SU-DHL-6 (cell line): ENCODE measurements at regions not wholly inside any gene's neighbourhood (a gene's known extent, or its start where the extent isn't known, plus 50 kb on each side); places are given as distances from the start of the nearest gene placed in this dataset.

ENCODE experiments used
- H2AFZ ChIP-seq: fragments of 200-600 bp; sonication (generic); 2 replicates; pipeline ENCODE4 v1.6.1; 2014; ENCODE audit warnings: low read depth, mild to moderate bottlenecking, moderate library complexity, mixed read lengths, antibody characterized with exemption, low read length; ENCODE audit not compliant: severe bottlenecking
- H3F3A ChIP-seq: fragments of 200-600 bp; shearing (Covaris generic); 2 replicates; pipeline ENCODE4 v1.6.0; 2016; ENCODE audit warnings: antibody characterized with exemption, mild to moderate bottlenecking; ENCODE audit not compliant: insufficient read depth
- H3K27ac ChIP-seq: fragments of 200-600 bp; sonication (generic); 2 replicates; pipeline ENCODE4 v1.5.1; 2016; ENCODE audit warnings: low read depth, mild to moderate bottlenecking, low read length, moderate library complexity, mixed read lengths
- H3K27me3 ChIP-seq: fragments of 200-600 bp; sonication (generic), shearing (Covaris generic); 2 replicates; pipeline ENCODE4 v1.6.0; 2014; ENCODE audit warnings: mild to moderate bottlenecking, low read length
- H3K36me3 ChIP-seq: fragments of 200-600 bp; sonication (generic); 2 replicates; pipeline ENCODE4 v1.6.1; 2014; ENCODE audit warnings: mild to moderate bottlenecking, low read length, mixed read lengths
- H3K4me2 ChIP-seq: fragments of 300-600, 200-600 bp; shearing (Covaris generic), sonication (generic); 2 replicates; pipeline ENCODE4 v1.6.0; 2014; ENCODE audit warnings: low read length, low read depth, mild to moderate bottlenecking; ENCODE audit not compliant: poor library complexity, severe bottlenecking
- H3K4me3 ChIP-seq: fragments of 200-600 bp; sonication (generic); 2 replicates; pipeline ENCODE4 v1.5.1; 2014; ENCODE audit warnings: antibody characterized with exemption, low read length, mild to moderate bottlenecking, mixed read lengths; ENCODE audit not compliant: insufficient read depth, poor library complexity, severe bottlenecking
- H3K79me2 ChIP-seq: fragments of 200-600 bp; sonication (generic); 2 replicates; pipeline ENCODE4 v1.6.1; 2014; ENCODE audit warnings: mild to moderate bottlenecking, low read length, moderate library complexity; ENCODE audit not compliant: insufficient read depth
- H3K9ac ChIP-seq: fragments of 200-600 bp; sonication (generic); 2 replicates; pipeline ENCODE4 v1.7.0; 2014; ENCODE audit warnings: mild to moderate bottlenecking, low read length
- H3K9me2 ChIP-seq: fragments of 200-600 bp; sonication (generic); replicated peaks from 2 replicates; pipeline ENCODE4 v1.6.1; 2014; ENCODE audit warnings: low read length; ENCODE audit not compliant: insufficient read depth
- H3K9me3 ChIP-seq: fragments of 200-600 bp; sonication (generic); 2 replicates; pipeline ENCODE4 v1.6.1; 2014; ENCODE audit warnings: low read length, mixed read lengths; ENCODE audit not compliant: insufficient read depth
- H4K20me1 ChIP-seq: fragments of 200-600 bp; sonication (generic); 2 replicates; pipeline ENCODE4 v1.6.1; 2014; ENCODE audit warnings: low read depth, mild to moderate bottlenecking, antibody characterized with exemption, low read length, moderate library complexity, mixed read lengths
- EZH2phosphoT487 ChIP-seq: fragments of 200-600 bp; sonication (generic), shearing (Covaris generic); conservative IDR thresholded peaks from 2 replicates; pipeline ENCODE4 v1.6.1; 2018; ENCODE audit warnings: mild to moderate bottlenecking, antibody characterized with exemption, low read length, moderate library complexity, mixed read lengths
- TF ChIP-seq, protein P1 (sequence below): fragments of 200-600 bp; sonication (generic); IDR thresholded peaks from one replicate; pipeline ENCODE4 v1.5.1; 2017; ENCODE audit warnings: antibody characterized with exemption, mild to moderate bottlenecking, low read length, moderate library complexity; ENCODE audit not compliant: insufficient read depth, poor library complexity, severe bottlenecking

DNA sequence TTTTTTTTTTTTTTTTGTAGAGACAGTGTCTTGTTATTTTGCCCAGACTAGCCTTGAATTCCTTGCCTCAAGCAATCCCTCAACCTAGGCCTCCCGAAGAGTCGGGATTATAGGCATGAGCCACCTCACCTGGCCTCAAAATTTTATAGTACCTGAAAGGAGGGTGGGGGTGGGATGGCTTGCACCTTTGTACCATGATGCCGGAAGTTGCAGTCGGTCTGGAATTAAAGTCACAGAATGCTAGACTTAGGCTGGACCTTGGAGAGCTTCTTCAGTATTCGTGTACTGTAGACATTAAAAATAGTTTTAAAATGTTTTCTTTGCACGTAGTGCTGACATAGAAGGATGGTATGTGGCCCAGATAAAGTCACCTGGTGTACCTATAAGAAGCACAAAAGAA is 280.9 kb downstream of the STIM2 start:
- Histone ChIP-seq H2AFZ (no peak overlapping the region), H3K9me3 (no peaks in the 10 kb centered on the region), H3K79me2 (no peaks in the 10 kb centered on the region), H3K36me3 (no peaks in the 10 kb centered on the region), H4K20me1 (no peaks in the 10 kb centered on the region), H3K27me3 (no peaks in the 10 kb centered on the region; the same call in 1 of the 2 replicates), H3K27ac (no peak overlapping the region), H3F3A (no peaks in the 10 kb centered on the region), H3K4me3 (no peak overlapping the region), H3K4me2 (no peak overlapping the region), H3K9ac (no peak overlapping the region), H3K9me2 (no peaks in the 10 kb centered on the region)
- TF ChIP-seq, protein P1, sequence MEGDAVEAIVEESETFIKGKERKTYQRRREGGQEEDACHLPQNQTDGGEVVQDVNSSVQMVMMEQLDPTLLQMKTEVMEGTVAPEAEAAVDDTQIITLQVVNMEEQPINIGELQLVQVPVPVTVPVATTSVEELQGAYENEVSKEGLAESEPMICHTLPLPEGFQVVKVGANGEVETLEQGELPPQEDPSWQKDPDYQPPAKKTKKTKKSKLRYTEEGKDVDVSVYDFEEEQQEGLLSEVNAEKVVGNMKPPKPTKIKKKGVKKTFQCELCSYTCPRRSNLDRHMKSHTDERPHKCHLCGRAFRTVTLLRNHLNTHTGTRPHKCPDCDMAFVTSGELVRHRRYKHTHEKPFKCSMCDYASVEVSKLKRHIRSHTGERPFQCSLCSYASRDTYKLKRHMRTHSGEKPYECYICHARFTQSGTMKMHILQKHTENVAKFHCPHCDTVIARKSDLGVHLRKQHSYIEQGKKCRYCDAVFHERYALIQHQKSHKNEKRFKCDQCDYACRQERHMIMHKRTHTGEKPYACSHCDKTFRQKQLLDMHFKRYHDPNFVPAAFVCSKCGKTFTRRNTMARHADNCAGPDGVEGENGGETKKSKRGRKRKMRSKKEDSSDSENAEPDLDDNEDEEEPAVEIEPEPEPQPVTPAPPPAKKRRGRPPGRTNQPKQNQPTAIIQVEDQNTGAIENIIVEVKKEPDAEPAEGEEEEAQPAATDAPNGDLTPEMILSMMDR = no peak
- no peak for TF ChIP-seq EZH2phosphoT487

DNA sequence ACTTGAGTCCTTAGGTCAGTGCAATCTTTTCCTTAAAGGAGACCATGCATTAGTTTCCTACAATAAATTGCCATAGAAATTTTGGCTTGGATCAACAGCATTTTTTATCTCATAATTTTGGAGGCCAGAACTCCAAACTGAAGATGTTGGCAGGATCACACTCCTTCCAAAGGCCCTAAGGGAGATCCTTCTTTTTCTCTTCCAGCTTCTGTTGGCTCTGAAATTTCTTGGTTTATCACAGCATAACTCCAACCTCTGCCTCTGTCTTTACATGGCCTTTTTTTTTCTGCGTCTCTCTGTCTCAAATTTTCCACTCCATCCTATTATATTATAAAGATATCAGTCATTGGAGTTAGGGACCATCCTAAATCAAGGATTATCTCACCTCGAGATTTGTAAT is 282.2 kb downstream of the STIM2 start:
- TF ChIP-seq, protein P1 = no peak
- TF ChIP-seq EZH2phosphoT487 = no peak
- no peak overlapping the region for H2AFZ ChIP-seq
- H3K9ac ChIP-seq = no peak overlapping the region
- H3K36me3 ChIP-seq = no peaks in the 10 kb centered on the region
- no peak overlapping the region for H3K4me2 ChIP-seq
- no peaks in the 10 kb centered on the region for H3K9me3 ChIP-seq
- H3K79me2 ChIP-seq = no peaks in the 10 kb centered on the region
- H4K20me1 ChIP-seq = no peaks in the 10 kb centered on the region
- H3K9me2 ChIP-seq = no peaks in the 10 kb centered on the region
- no peaks in the 10 kb centered on the region; the same call in 1 of the 2 replicates for H3K27me3 ChIP-seq
- no peak overlapping the region for H3K4me3 ChIP-seq
- no peaks in the 10 kb centered on the region for H3F3A ChIP-seq
- H3K27ac ChIP-seq = no peak overlapping the region

DNA sequence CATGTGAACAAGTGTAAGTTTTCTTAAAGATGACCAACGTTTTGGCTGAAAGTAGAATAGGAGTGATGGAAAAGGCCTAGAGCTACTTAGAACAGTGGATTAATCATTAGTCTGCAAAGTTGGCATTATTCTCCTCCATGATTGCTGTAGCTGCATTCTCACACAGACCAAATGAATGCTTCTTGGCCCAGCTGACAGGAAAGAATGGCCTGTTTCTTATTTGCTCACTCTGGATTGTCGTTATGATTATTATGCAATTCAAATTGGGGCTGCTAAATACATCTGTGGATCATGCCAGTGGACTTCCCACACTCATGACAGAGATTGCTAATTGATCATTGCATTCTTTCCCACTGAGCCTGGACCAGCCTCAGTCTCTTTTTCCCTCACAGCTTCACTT is 285.0 kb downstream of the STIM2 start:
- H3K4me3 ChIP-seq = no peak overlapping the region
- H3F3A ChIP-seq = no peaks in the 10 kb centered on the region
- TF ChIP-seq, protein P1 = no peak
- TF ChIP-seq EZH2phosphoT487 = no peak
- no peaks in the 10 kb centered on the region for H3K79me2 ChIP-seq
- no peak overlapping the region for H2AFZ ChIP-seq
- no peaks in the 10 kb centered on the region for H3K36me3 ChIP-seq
- H3K27ac ChIP-seq = no peak overlapping the region
- no peaks in the 10 kb centered on the region for H3K27me3 ChIP-seq
- no peak overlapping the region for H3K4me2 ChIP-seq
- H3K9ac ChIP-seq = no peak overlapping the region
- no peaks in the 10 kb centered on the region for H4K20me1 ChIP-seq
- H3K9me3 ChIP-seq = no peaks in the 10 kb centered on the region
- no peaks in the 10 kb centered on the region for H3K9me2 ChIP-seq
